KBM-7 (cell line): ENCODE measurements at regions not wholly inside any gene's neighbourhood (a gene's known extent, or its start where the extent isn't known, plus 50 kb on each side); places are given as distances from the start of the nearest gene placed in this dataset.

ENCODE experiments used
- DNase-seq: peaks from one replicate; pipeline ENCODE4 v3.0.0-alpha.2; 2015
- in situ Hi-C: fragments of 300-500 bp; cut with MboI; formaldehyde crosslinking; loops from 2 replicates; pipeline ENCODE4 v1.14.3; 2020; ENCODE audit warnings: low sequenced_read_pairs, low pct_unique_long_range_greater_than_20kb, mixed read lengths

- no peak for DNase-seq
- in situ Hi-C loops, result no loop called here
Measured at GRCh38 chr11:116148645-116149044, 624.1 kb downstream of the BUD13 start.

GRCh38 chr11:116148056-116148455 lies 624.7 kb downstream of the BUD13 start:
- no peak for DNase-seq
- in situ Hi-C loops, result no loop called here

GRCh38 chr11:116145187-116145865 lies 627.5 kb downstream of the BUD13 start:
- no peak for DNase-seq
- in situ Hi-C loops, result no loop called here

GRCh38 chr11:116144387-116144958 lies 628.3 kb downstream of the BUD13 start:
- in situ Hi-C loops, result no loop called here
- DNase-seq, result no peak

GRCh38 chr11:116138280-116138679 lies 634.1 kb upstream of the CADM1 start:
- in situ Hi-C loops, result no loop called here
- no peak for DNase-seq

GRCh38 chr11:116137753-116138152 lies 633.5 kb upstream of the CADM1 start:
- in situ Hi-C loops, result no loop called here
- DNase-seq, result no peak

GRCh38 chr11:116136987-116137674 lies 632.9 kb upstream of the CADM1 start:
- no peak for DNase-seq
- in situ Hi-C loops, result no loop called here

- no peak for DNase-seq
- in situ Hi-C loops, result no loop called here
Measured at GRCh38 chr11:116135891-116136290, 631.7 kb upstream of the CADM1 start.

- in situ Hi-C loops, result no loop called here
- DNase-seq, result no peak
Measured at GRCh38 chr11:116134450-116134849, 630.2 kb upstream of the CADM1 start.

GRCh38 chr11:116132273-116132978 lies 628.2 kb upstream of the CADM1 start:
- DNase-seq, result no peak
- in situ Hi-C loops, result no loop called here

- in situ Hi-C loops, result no loop called here
- no peak for DNase-seq
Measured at GRCh38 chr11:116130122-116130521, 625.9 kb upstream of the CADM1 start.

GRCh38 chr11:116129456-116129855 lies 625.2 kb upstream of the CADM1 start:
- no peak for DNase-seq
- in situ Hi-C loops, result no loop called here

- no peak for DNase-seq
- in situ Hi-C loops, result no loop called here
Measured at GRCh38 chr11:116126562-116126961, 622.3 kb upstream of the CADM1 start.

GRCh38 chr11:116124922-116125714 lies 620.9 kb upstream of the CADM1 start:
- in situ Hi-C loops, result no loop called here
- DNase-seq, result no peak

- no peak for DNase-seq
- in situ Hi-C loops, result no loop called here
Measured at GRCh38 chr11:116123739-116124138, 619.5 kb upstream of the CADM1 start.

- no peak for DNase-seq
- in situ Hi-C loops, result no loop called here
Measured at GRCh38 chr11:116122697-116123472, 618.7 kb upstream of the CADM1 start.

- no peak for DNase-seq
- in situ Hi-C loops, result no loop called here
Measured at GRCh38 chr11:116119158-116119557, 614.9 kb upstream of the CADM1 start.

GRCh38 chr11:116118138-116118470 lies 613.9 kb upstream of the CADM1 start:
- DNase-seq, result no peak
- in situ Hi-C loops, result no loop called here
